ENCODE measurements at regions not wholly inside any gene's neighbourhood (a gene's known extent, or its start where the extent isn't known, plus 50 kb on each side); places are given as distances from the start of the nearest gene placed in this dataset.

DNA sequence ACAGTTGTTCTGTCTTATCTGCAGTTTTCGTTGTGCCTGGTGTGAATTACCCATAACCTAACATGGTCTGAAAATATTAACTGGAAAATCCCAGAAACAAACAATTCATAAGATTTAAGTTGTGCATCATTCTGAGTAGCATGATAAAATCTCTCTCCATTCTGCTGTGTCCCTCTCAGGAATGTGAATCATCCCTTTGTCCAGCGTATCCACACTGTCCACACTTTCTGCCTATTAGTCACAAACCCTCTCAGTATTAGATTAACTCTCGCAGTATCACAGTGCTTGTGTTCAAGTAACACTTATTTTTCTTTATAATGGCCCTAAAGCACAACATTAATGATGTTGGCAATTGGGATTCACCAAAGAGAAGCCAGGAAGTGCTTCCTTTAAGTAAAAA is 203.2 kb downstream of the CGGBP1 start:
- TF ChIP-seq CTCF (IDR thresholded peaks at IDR 0.05) (no peak), POLR2A (IDR thresholded peaks at IDR 0.05) (no peak), POLR2AphosphoS5 (IDR thresholded peaks at IDR 0.05) (no peak)
